GM12873 (cell line): ENCODE measurements at regions not wholly inside any gene's neighbourhood (a gene's known extent, or its start where the extent isn't known, plus 50 kb on each side); places are given as distances from the start of the nearest gene placed in this dataset.

Source experiments
- TF ChIP-seq, protein P1 (sequence below): IDR thresholded peaks from 2 replicates; pipeline ENCODE4 v1.5.1; 2012; ENCODE audit warnings: low read depth, mild to moderate bottlenecking, moderate library complexity, low read length, control low read depth; ENCODE audit not compliant: insufficient read depth; ENCODE audit errors: missing control alignments

DNA sequence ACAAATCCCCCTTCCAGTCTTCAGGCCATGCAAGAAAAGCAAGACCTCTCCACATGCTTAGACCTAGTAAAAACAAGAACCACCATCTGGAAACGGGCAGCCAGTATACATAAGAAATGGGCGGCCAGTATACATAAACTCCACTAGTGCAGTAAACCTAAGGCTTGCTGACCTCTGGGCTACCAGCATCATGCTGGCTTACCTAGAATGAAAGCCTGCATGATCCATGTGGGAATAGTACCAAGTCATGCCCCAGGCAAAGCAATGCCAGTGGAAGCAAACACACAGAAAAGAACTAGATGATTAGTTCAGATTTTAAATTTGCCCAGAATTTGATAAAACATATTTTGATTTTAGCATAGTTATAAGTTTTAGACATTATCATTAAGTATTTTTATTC is 1346.4 kb downstream of the EFNA5 start:
- TF ChIP-seq, protein P1, sequence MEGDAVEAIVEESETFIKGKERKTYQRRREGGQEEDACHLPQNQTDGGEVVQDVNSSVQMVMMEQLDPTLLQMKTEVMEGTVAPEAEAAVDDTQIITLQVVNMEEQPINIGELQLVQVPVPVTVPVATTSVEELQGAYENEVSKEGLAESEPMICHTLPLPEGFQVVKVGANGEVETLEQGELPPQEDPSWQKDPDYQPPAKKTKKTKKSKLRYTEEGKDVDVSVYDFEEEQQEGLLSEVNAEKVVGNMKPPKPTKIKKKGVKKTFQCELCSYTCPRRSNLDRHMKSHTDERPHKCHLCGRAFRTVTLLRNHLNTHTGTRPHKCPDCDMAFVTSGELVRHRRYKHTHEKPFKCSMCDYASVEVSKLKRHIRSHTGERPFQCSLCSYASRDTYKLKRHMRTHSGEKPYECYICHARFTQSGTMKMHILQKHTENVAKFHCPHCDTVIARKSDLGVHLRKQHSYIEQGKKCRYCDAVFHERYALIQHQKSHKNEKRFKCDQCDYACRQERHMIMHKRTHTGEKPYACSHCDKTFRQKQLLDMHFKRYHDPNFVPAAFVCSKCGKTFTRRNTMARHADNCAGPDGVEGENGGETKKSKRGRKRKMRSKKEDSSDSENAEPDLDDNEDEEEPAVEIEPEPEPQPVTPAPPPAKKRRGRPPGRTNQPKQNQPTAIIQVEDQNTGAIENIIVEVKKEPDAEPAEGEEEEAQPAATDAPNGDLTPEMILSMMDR: no peak

DNA sequence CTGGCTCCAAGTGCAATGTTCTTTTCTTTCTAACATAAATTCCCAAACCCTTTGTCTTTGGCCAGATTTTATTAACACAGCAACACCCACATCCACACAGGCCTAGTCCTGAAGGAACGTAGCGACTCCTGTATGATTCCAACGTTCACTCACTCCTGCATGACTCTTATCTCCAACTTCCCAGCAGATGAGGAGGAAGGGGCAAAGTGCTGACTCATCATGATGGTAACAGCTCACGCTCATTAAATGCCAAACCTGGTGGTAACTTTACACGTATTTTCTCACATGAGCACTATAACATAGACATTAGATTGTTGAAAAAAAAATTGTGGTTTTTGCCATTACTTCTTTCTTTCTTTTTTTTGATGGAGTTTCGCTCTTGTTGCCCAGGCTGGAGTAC is 1349.5 kb downstream of the EFNA5 start:
- TF ChIP-seq, protein P1: no peak

DNA sequence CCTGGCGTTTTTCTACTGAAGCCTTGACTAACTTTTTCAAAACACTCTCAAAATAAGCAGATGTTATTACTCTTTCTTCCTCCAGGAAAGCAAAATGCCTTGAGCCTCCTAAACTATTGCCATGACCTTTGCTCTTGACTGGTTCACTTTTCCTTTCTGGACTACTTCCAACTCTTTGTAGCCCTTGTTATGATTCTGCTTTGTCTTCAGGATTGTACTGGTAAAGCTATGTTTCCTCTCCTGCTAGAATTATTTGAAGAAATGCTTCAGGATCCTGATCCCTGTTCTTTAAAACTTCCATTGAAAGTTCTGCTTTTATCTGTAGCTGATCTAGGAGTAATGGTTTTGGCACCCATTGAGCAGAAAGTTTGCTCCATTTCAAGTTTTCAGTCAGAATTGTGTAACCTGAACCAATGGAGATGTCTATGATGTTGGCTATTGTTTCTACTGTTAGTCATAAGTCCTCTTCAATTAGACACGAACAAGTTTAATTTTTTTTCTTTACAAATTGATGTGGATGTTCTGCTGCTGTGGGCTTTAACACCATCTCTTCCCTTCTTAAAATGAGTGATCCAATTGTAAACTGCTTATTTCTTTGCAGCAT is 1356.4 kb downstream of the EFNA5 start:
- TF ChIP-seq, protein P1: no peak

DNA sequence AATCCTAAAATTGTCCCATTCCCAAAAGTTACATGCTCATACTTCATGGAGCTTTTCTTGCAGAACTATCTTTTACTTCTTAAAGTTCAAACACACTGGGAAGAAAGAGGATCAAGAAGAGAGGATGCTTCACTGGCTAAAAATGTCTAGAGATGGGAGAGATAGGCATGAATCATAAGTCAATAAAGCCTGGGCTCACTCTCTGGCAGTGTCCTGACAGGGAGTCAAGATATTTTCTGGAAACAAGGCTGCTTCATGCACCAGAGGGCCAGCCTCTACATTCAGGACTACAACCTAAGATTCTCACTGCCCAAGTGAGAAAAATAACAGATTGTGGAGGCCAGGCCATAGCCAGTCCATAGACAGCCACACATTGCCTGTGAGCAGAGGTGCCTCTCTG is 1358.4 kb downstream of the EFNA5 start:
- TF ChIP-seq, protein P1: no peak

DNA sequence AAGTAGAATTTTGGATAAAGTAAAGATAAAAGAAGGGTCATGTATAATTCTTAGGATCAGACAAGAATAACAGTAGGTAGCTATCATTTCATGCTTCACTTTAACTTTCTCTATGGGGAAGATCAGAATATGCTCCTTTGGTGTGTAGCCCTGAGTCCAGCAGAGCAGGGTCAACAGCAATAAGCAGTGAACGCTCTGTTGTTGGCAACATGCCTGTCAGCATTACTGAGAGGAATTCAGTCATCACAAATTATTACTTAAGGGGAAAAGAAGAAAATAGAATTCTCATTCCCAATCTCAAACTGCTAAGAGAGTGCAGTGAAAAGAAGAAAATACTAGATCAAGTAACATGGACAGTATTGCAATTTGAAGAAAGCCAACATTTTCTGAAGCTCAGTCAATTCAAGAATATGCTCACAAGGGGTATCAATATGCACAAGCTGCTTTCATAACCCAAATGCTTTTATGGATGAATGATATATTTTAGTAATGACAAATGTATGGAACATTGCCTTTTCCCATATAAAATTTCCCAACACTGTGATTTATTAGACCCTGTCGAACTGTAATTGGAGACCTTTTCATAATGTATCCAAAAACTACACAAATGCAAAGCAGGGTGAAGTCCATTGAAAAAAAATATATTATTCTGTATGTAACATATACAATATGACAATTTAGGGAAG is 1359.4 kb downstream of the EFNA5 start:
- TF ChIP-seq, protein P1: no peak

DNA sequence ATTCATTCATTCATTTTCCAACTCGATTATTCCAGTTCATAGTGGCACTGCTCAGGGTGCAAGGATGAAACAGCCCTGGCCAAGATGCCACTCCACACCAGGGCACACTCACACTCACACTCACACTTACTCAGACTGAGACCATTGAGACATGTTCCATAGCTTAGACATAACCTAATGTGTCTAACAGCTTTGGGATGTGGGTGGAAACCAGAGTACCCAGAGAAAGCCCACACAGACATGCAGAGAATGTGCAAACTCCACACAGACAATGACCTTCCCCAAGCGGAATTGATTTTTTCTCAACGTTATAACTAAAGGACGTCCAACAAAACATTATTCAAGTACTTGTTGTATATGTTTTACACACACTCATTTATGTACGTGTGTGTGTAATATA is 1363.5 kb downstream of the EFNA5 start:
- TF ChIP-seq, protein P1: no peak

DNA sequence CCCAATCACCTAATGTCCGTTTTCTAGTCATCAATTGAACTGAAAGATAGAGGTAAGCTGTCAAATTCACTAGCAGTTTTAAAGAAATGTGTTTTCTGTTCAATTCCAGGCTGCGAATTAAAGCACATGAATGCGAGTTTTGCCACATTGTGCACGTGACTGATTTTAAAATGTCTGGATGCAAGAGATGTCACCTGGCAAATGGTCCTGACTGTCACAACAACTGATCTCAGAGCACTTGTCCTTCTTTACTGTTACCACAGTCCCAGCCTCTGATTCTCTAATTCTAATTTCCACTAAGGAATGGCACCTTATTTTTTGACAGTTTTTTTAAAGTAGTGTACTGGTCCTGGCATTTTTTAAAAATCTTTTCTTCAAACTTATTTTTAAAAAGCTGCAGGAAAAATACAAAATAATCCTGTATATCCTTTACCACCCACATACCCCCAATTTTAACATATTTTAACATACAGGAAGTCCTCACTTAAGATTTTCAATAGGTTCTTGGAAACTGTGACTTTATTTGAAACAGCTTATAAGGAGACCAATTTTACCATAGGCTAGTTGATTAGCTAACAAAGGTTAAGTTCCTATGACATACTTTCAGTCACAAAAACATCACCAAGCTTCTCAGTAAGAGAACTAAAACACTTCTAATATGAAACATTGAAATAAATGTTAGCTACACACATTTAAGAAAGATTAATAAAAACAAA is 1364.3 kb downstream of the EFNA5 start:
- TF ChIP-seq, protein P1: no peak
